Ishikawa (cell line): ENCODE measurements at regions not wholly inside any gene's neighbourhood (a gene's known extent, or its start where the extent isn't known, plus 50 kb on each side); places are given as distances from the start of the nearest gene placed in this dataset.

Experiments used
- CEBPB ChIP-seq: IDR thresholded peaks from 2 replicates; pipeline ENCODE4 v1.6.1; 2012
- CREB1 ChIP-seq: IDR thresholded peaks from 2 replicates; pipeline ENCODE4 v1.6.1; 2012; ENCODE audit warnings: low read depth
- EGR1 ChIP-seq: IDR thresholded peaks from 2 replicates; pipeline ENCODE4 v1.6.1; 2012
- EP300 ChIP-seq: IDR thresholded peaks from 2 replicates; pipeline ENCODE4 v1.6.1; 2012; ENCODE audit warnings: borderline replicate concordance
- FOXM1 ChIP-seq: IDR thresholded peaks from 2 replicates; pipeline ENCODE4 v1.6.1; 2012; ENCODE audit warnings: low read depth, borderline replicate concordance
- MAX ChIP-seq: IDR thresholded peaks from 2 replicates; pipeline ENCODE4 v1.6.1; 2012
- NFIC ChIP-seq: IDR thresholded peaks from 2 replicates; pipeline ENCODE4 v1.6.1; 2012
- RAD21 ChIP-seq: IDR thresholded peaks from 2 replicates; pipeline ENCODE4 v1.6.1; 2012; ENCODE audit warnings: low read depth
- REST ChIP-seq: IDR thresholded peaks from 2 replicates; pipeline ENCODE4 v1.6.1; 2012; ENCODE audit warnings: low read depth, mild to moderate bottlenecking
- TAF1 ChIP-seq: IDR thresholded peaks from 2 replicates; pipeline ENCODE4 v1.6.1; 2012; ENCODE audit warnings: low read depth, mild to moderate bottlenecking
- TCF12 ChIP-seq: IDR thresholded peaks from 2 replicates; pipeline ENCODE4 v1.6.1; 2012; ENCODE audit warnings: low read depth
- TEAD4 ChIP-seq: IDR thresholded peaks from 2 replicates; pipeline ENCODE4 v1.6.1; 2012
- USF1 ChIP-seq: IDR thresholded peaks from 2 replicates; pipeline ENCODE4 v1.6.1; 2012
- YY1 ChIP-seq: IDR thresholded peaks from 2 replicates; pipeline ENCODE4 v1.6.1; 2012; ENCODE audit warnings: low read depth
- ZBTB7A ChIP-seq: IDR thresholded peaks from 2 replicates; pipeline ENCODE4 v1.6.1; 2012; ENCODE audit warnings: low read depth

- no peak for TF ChIP-seq ZBTB7A
- TF ChIP-seq EP300: no peak
- TF ChIP-seq FOXM1: no peak
- TF ChIP-seq NFIC: no peak
- TF ChIP-seq TEAD4: no peak
- no peak for TF ChIP-seq CREB1
These were observed 284.5 kb downstream of the KCNRG start for GRCh38 chr13:50299546-50300249.

- TF ChIP-seq CEBPB (no peak), ZBTB7A (no peak), YY1 (no peak), FOXM1 (no peak), MAX (no peak), NFIC (no peak), TCF12 (no peak), RAD21 (no peak)
These were observed 288.9 kb downstream of the KCNRG start for GRCh38 chr13:50303963-50304721.

GRCh38 chr13:50306156-50306555 is 290.9 kb downstream of the KCNRG start:
- TF ChIP-seq USF1 (no peak), ZBTB7A (no peak), EGR1 (no peak), RAD21 (no peak)

GRCh38 chr13:50309318-50309717 is 294.1 kb downstream of the KCNRG start:
- TF ChIP-seq USF1: no peak
- TF ChIP-seq TCF12: no peak
- TF ChIP-seq ZBTB7A: no peak
- no peak for TF ChIP-seq REST
- TF ChIP-seq EGR1: no peak
- no peak for TF ChIP-seq MAX
- TF ChIP-seq RAD21: no peak
- no peak for TF ChIP-seq YY1
- TF ChIP-seq CREB1: no peak
- no peak for TF ChIP-seq TEAD4
- TF ChIP-seq CEBPB: no peak
- no peak for TF ChIP-seq EP300
- no peak for TF ChIP-seq TAF1
- TF ChIP-seq FOXM1: no peak

GRCh38 chr13:50309882-50310594 is 294.8 kb downstream of the KCNRG start:
- TF ChIP-seq MAX: no peak
- no peak for TF ChIP-seq TCF12
- no peak for TF ChIP-seq NFIC
- no peak for TF ChIP-seq EGR1
- no peak for TF ChIP-seq CREB1
- TF ChIP-seq TAF1: no peak
- no peak for TF ChIP-seq TEAD4
- TF ChIP-seq EP300: no peak

- TF ChIP-seq RAD21: no peak
- TF ChIP-seq EGR1: no peak
These were observed 295.5 kb downstream of the KCNRG start for GRCh38 chr13:50310734-50311133.

- TF ChIP-seq USF1 (no peak), NFIC (no peak), TCF12 (no peak), ZBTB7A (no peak), YY1 (no peak), REST (no peak), CEBPB (no peak), EGR1 (no peak), MAX (no peak), CREB1 (no peak), TAF1 (no peak), EP300 (no peak), FOXM1 (no peak), TEAD4 (no peak), RAD21 (no peak)
These were observed 303.6 kb downstream of the KCNRG start for GRCh38 chr13:50318887-50319286.
